Mucosa of descending colon (tissue), 3 donors: ENCODE measurements at regions not wholly inside any gene's neighbourhood (a gene's known extent, or its start where the extent isn't known, plus 50 kb on each side); places are given as distances from the start of the nearest gene placed in this dataset.

Experiments used
- ATAC-seq: fragments of 200-7000 bp; cut with Tn5 transposase; one replicate; pipeline ENCODE4 v1.9.1; 2020; ENCODE audit warnings: mild to moderate bottlenecking, moderate library complexity
- DNase-seq, 3 donors: peaks; one replicate each; pipeline ENCODE4 v3.0.0-alpha.2; 2020
- H3K36me3 ChIP-seq: fragments of 200-600 bp; one replicate; pipeline ENCODE4 v1.8.0; 2021; ENCODE audit warnings: low read depth, mild to moderate bottlenecking
- H3K4me1 ChIP-seq: fragments of 200-600 bp; one replicate; pipeline ENCODE4 v1.8.0; 2021; ENCODE audit warnings: low read depth, mild to moderate bottlenecking
- H3K4me3 ChIP-seq: fragments of 200-600 bp; one replicate; pipeline ENCODE4 v1.8.0; 2021; ENCODE audit warnings: mild to moderate bottlenecking
- H3K9me3 ChIP-seq: fragments of 200-600 bp; one replicate; pipeline ENCODE4 v1.8.0; 2021; ENCODE audit warnings: mild to moderate bottlenecking
- intact Hi-C, 2 donors: fragments of 100-400 bp; cut with DNase I in 1 of 2; cut with micrococcal nuclease in 1 of 2; formaldehyde crosslinking; loops; one replicate each; pipeline versions ENCODE4 v1.11.0 to v1.11.1; 2022; cut with DNase I, micrococcal nuclease
- TF ChIP-seq, protein P1 (sequence below): fragments of 200-600 bp; IDR thresholded peaks from one replicate; pipeline ENCODE4 v1.8.0; 2022; ENCODE audit warnings: antibody characterized with exemption, mild to moderate bottlenecking
- donor health status: DM: no; HTN: no; CAD: no; lungs with moderate emphysema.
- donor health status: DM: no; HTN: no; CAD: no.
- donor health status: DM: no; HTN: yes; CAD: no.

- ATAC-seq (no peak), DNase-seq (no peak)
- intact Hi-C loops, result no loop called here
- no peak overlapping the region for H3K4me3 ChIP-seq
- H3K36me3 ChIP-seq, result no peaks in the 10 kb centered on the region
- TF ChIP-seq, protein P1, sequence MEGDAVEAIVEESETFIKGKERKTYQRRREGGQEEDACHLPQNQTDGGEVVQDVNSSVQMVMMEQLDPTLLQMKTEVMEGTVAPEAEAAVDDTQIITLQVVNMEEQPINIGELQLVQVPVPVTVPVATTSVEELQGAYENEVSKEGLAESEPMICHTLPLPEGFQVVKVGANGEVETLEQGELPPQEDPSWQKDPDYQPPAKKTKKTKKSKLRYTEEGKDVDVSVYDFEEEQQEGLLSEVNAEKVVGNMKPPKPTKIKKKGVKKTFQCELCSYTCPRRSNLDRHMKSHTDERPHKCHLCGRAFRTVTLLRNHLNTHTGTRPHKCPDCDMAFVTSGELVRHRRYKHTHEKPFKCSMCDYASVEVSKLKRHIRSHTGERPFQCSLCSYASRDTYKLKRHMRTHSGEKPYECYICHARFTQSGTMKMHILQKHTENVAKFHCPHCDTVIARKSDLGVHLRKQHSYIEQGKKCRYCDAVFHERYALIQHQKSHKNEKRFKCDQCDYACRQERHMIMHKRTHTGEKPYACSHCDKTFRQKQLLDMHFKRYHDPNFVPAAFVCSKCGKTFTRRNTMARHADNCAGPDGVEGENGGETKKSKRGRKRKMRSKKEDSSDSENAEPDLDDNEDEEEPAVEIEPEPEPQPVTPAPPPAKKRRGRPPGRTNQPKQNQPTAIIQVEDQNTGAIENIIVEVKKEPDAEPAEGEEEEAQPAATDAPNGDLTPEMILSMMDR, result no peak
- no peaks in the 10 kb centered on the region for H3K4me1 ChIP-seq
- no peaks in the 10 kb centered on the region for H3K9me3 ChIP-seq
Measured at GRCh38 chr2:196464311-196464710, 175.2 kb upstream of the CCDC150 start.

GRCh38 chr2:196466581-196466980 lies 172.9 kb upstream of the CCDC150 start:
- no peak for ATAC-seq
- intact Hi-C loops, result no loop called here
- TF ChIP-seq, protein P1, result no peak

GRCh38 chr2:196468394-196468793 lies 171.1 kb upstream of the CCDC150 start:
- intact Hi-C loops, result no loop called here
- TF ChIP-seq, protein P1, result no peak
- Histone ChIP-seq H3K9me3 (no peaks in the 10 kb centered on the region), H3K36me3 (no peaks in the 10 kb centered on the region), H3K4me1 (no peaks in the 10 kb centered on the region), H3K4me3 (no peak overlapping the region)
- ATAC-seq, result no peak
- DNase-seq, result no peak

More at GRCh38 chr2:196466581-196466980, 172.9 kb upstream of the CCDC150 start:
- Histone ChIP-seq H3K4me3 (no peak overlapping the region), H3K36me3 (no peaks in the 10 kb centered on the region), H3K4me1 (no peaks in the 10 kb centered on the region), H3K9me3 (no peaks in the 10 kb centered on the region)
- DNase-seq, result no peak

GRCh38 chr2:196473617-196474016 lies 165.9 kb upstream of the CCDC150 start:
- intact Hi-C loops, result no loop called here
- Histone ChIP-seq H3K36me3 (no peaks in the 10 kb centered on the region), H3K4me3 (no peak overlapping the region), H3K4me1 (no peaks in the 10 kb centered on the region), H3K9me3 (no peaks in the 10 kb centered on the region)
- TF ChIP-seq, protein P1, result no peak
- ATAC-seq, result no peak
- no peak for DNase-seq

DNA sequence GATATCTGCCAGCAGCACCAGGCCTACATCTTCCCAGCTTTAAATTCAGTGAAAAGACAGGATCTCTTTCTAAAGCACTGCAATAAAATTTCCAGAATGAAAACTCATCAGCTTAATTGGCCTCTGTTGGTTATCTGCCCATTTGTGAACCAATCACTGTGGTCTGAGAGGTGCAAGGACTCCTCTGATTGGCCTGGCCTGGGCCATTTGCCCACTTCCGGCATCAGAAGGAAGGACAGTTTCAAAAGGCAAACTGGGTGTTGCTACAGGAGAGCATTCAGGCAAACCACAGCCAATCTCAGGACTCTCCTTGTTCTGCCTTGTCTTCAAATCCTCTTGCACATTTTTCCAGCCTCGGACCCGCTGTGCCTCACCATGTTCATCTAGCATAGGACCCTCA lies 163.9 kb upstream of the CCDC150 start:
- no peak for DNase-seq
- ATAC-seq, result no peak
- Histone ChIP-seq H3K36me3 (no peaks in the 10 kb centered on the region), H3K9me3 (no peaks in the 10 kb centered on the region), H3K4me3 (no peak overlapping the region), H3K4me1 (no peaks in the 10 kb centered on the region)
- TF ChIP-seq, protein P1, result no peak
- intact Hi-C loops, result no loop called here

GRCh38 chr2:196478588-196478987 lies 160.9 kb upstream of the CCDC150 start:
- Histone ChIP-seq H3K4me3 (no peak overlapping the region), H3K4me1 (no peaks in the 10 kb centered on the region), H3K9me3 (no peaks in the 10 kb centered on the region), H3K36me3 (no peaks in the 10 kb centered on the region)
- ATAC-seq (no peak), DNase-seq (no peak)
- TF ChIP-seq, protein P1, result no peak
- intact Hi-C loops, result no loop called here
